Natural killer cell treated with Interleukin-12 subunit alpha and Interleukin-12 subunit beta and Interleukin-15 and Interleukin-18, amount 100 ng/mL, for 72 hours (primary cell): ENCODE measurements at regions not wholly inside any gene's neighbourhood (a gene's known extent, or its start where the extent isn't known, plus 50 kb on each side); places are given as distances from the start of the nearest gene placed in this dataset.
"Not testable (repeated sequence)": the region's sequence is repeated elsewhere in the genome, so short reads cannot be mapped to it uniquely, and the experiment has no call there.

ENCODE experiments used
- ATAC-seq, 2 donors: fragments of 150-1000 bp; cut with Tn5 transposase in 1 of 2; sonication (Bioruptor Pico), chemical (Tn5 transposase) in 1 of 2; 2 replicates each; pipeline ENCODE4 v1.10.0; 2021
- DNase-seq: peaks from one replicate; pipeline ENCODE4 v3.0.0; 2022; ENCODE audit warnings: low spot score
- H3K27ac Mint-ChIP-seq, 2 donors: 1 replicate in 1 of 2; 2 replicates in 1 of 2; pipeline ENCODE4 v1.8.0; 2022; ENCODE audit warnings: mixed read lengths in 2 of 2, mild to moderate bottlenecking in 1 of 2, moderate library complexity in 1 of 2
- H3K27me3 Mint-ChIP-seq, 2 donors: 1 replicate in 1 of 2; 2 replicates in 1 of 2; pipeline ENCODE4 v1.8.0; 2022; ENCODE audit warnings: mixed read lengths in 2 of 2
- H3K36me3 Mint-ChIP-seq: one replicate; pipeline ENCODE4 v1.8.0; 2022; ENCODE audit warnings: mixed read lengths
- H3K4me1 Mint-ChIP-seq, 2 donors: 1 replicate in 1 of 2; 2 replicates in 1 of 2; pipeline ENCODE4 v1.8.0; 2022; ENCODE audit warnings: low read depth in 2 of 2, mixed read lengths in 2 of 2, mild to moderate bottlenecking in 1 of 2
- H3K4me3 Mint-ChIP-seq: one replicate; pipeline ENCODE4 v1.8.0; 2022; ENCODE audit warnings: mixed read lengths
- H3K9me3 Mint-ChIP-seq: 2 replicates; pipeline ENCODE4 v1.8.0; 2022; ENCODE audit warnings: mixed read lengths

DNA sequence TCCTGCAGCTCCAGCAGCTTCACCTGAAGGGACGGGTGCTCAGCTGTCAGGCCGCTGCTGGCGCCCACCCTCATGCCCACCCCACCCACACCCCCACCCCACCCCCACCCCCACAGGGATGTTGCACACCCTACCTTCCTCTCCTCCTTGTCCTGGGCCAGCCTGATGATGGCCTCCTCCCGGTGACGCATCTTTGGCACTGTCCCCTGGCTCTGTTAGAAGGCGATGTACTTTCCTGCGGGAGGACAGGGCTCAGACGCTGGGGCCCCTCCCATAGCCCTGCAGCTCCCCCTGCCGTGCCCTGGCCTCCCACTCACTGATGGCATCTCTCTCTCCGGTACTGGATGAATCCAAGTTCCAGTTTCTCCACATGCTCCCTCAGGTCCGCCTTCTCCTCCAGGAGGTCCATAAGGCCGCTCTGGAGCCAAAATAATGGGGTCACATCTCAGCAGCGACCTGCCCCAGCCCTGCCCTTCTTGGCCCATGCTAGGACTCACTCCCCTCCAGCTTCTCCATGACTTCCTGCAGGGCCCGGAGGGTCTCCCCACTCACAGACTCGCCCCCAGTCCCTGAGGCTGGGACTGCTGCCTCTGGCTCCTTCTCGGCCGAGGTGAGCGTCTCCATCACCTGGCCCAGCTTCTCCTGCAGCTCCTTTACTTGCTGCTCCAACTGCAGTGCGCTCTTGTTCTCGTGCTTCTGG, 55.2 kb downstream of the GOLGA8B start:
- not testable (repeated sequence) for H3K9me3 Mint-ChIP-seq, H3K4me3 Mint-ChIP-seq

DNA sequence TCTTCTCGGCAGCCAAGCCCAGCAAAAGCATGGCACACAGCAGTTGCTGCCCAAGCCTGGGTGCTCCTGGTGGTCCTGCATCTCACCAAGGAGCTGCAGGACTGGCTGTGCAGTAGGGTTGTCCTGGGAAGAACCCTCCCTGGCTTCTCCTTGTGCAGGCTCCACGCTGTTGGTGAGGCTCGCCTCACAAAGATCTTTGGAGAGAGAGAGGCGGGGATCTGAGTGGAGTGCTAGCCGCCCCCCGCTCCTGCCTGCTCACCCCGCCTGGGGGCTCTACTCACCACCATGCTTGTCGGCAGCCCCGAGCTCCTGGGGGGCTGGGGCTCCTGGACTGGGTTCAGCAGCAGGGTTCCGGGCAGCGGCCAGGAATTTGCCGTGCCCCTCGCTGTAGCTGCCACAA, 55.8 kb downstream of the GOLGA8B start:
- DNase-seq, H3K9me3 Mint-ChIP-seq, H3K27me3 Mint-ChIP-seq, H3K4me1 Mint-ChIP-seq, ATAC-seq, H3K27ac Mint-ChIP-seq, H3K4me3 Mint-ChIP-seq, H3K36me3 Mint-ChIP-seq: not testable (repeated sequence)

More for the DNA sequence above, 55.2 kb downstream of the GOLGA8B start:
- not testable (repeated sequence) for H3K4me1 Mint-ChIP-seq, H3K36me3 Mint-ChIP-seq, H3K27ac Mint-ChIP-seq, H3K27me3 Mint-ChIP-seq, DNase-seq, ATAC-seq

DNA sequence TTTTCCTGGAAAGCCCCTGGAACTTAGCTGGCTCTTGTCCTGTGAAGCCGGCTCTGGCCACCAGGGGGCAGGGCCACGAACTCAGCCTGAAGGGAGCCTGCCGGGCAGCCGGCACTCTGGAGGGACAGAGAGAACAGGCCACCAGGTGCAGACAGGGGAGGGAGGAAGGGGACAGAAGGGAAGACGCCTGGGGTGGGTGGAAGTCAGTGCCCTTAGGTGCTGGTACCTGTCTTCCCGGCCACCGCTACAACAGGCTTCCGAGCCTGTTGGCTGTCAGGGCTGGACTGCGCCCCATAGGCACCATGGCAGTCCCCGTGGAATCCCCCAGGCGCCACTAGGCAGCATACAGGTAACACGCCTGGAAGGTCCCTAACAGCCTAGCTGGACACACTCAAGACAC, 59.6 kb downstream of the GOLGA8B start:
- H3K36me3 Mint-ChIP-seq, H3K4me3 Mint-ChIP-seq, H3K9me3 Mint-ChIP-seq, ATAC-seq, H3K27me3 Mint-ChIP-seq, H3K4me1 Mint-ChIP-seq, DNase-seq, H3K27ac Mint-ChIP-seq: not testable (repeated sequence)

DNA sequence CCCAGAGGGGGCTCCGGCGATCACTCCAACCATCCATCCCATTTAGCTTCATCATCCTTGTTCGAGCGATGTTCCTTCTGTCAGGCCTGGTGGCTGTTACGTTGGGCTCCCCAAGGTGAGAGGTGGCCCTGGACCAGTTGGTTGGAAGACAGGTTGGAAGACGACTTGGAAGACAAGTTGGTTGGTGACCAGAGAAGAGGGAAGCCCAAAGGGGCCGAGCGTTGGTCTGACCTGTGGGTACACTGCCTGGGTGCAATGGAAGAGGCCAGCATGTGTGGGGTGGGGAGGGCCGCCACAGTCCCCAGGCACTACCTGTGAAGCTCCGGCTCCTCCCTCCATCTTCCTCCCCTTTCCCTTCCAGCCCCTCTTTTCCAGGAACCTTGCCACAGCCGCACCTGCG, 60.9 kb downstream of the GOLGA8B start:
- not testable (repeated sequence) for DNase-seq, H3K27ac Mint-ChIP-seq, H3K27me3 Mint-ChIP-seq, H3K4me1 Mint-ChIP-seq, H3K4me3 Mint-ChIP-seq, H3K36me3 Mint-ChIP-seq, H3K9me3 Mint-ChIP-seq, ATAC-seq

- H3K9me3 Mint-ChIP-seq, ATAC-seq, H3K27me3 Mint-ChIP-seq, H3K4me1 Mint-ChIP-seq, H3K27ac Mint-ChIP-seq, H3K4me3 Mint-ChIP-seq, H3K36me3 Mint-ChIP-seq: not testable (repeated sequence)
- peak; percentile 44 for DNase-seq
Observed at GRCh38 chr15:34521802-34522485, 61.5 kb downstream of the GOLGA8B start.

DNA sequence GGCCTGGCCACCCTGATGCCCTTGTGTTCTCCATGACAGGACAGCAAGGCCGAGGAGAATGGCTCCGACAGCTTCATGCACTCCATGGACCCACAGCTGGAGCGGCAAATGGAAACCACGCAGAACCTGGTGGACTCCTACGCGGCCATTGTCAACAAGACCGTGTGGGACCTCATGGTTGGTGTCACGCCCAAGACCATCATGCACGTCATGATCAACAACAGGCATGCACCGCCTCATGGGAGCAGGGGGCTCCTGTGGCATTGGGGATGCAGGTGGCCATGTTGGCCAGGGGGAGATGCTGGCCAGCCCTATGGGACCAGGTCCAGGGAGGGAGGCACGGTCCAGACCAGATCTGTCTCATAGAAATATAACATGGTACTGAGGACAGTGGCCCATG, 62.9 kb downstream of the GOLGA8B start:
- Mint-ChIP-seq H3K27ac (no peak overlapping the region), H3K27me3 (peaks cover 0 to 5% of the 10 kb centered on the region in 2 donors), H3K36me3 (no peaks in the 10 kb centered on the region), H3K4me1 (peaks cover 0 to under 1% of the 10 kb centered on the region in 2 donors), H3K9me3 (no peaks in the 10 kb centered on the region), H3K4me3 (no peak overlapping the region)
- DNase-seq = peak; percentile 44
- ATAC-seq = no peak

DNA sequence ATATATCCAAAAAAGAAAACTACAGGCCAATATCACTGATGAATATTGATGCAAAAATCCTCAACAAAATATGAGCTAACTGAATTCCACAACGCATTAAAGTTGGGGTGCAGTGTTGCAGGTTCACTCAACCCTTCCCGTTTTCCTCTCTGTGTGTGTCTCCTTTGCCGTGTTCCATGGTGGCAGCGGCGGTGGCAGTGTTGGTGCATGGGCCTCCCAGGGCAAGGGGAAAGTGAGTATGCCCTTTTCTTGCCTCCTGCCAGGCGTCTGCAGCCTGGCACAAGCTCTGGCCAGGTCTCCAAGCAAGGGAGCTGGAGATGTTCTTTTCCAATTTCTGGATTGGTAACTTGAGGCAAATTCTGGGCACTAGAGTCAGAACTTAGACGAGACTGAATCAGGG, 63.4 kb downstream of the GOLGA8B start:
- H3K4me1 Mint-ChIP-seq, ATAC-seq, H3K9me3 Mint-ChIP-seq, DNase-seq, H3K4me3 Mint-ChIP-seq, H3K27me3 Mint-ChIP-seq, H3K27ac Mint-ChIP-seq, H3K36me3 Mint-ChIP-seq: not testable (repeated sequence)

- peaks cover 14 to 16% of the 10 kb centered on the region in 2 donors for H3K4me1 Mint-ChIP-seq
- peak; percentile 65 for DNase-seq
- ATAC-seq = peak; percentile 74 to 83
- H3K4me3 Mint-ChIP-seq = peak overlapping the region; percentile 86
- H3K27ac Mint-ChIP-seq = no peak overlapping the region
- H3K9me3 Mint-ChIP-seq = no peaks in the 10 kb centered on the region
- no peaks in the 10 kb centered on the region for H3K36me3 Mint-ChIP-seq
- peaks cover 15 to 22% of the 10 kb centered on the region in 2 donors for H3K27me3 Mint-ChIP-seq
Observed at GRCh38 chr15:34514251-34514670, 69.2 kb downstream of the GOLGA8B start.

- no peak for ATAC-seq
- peak overlapping the region; percentile 86 for H3K4me3 Mint-ChIP-seq
Observed at GRCh38 chr15:34512628-34513027, 70.8 kb downstream of the GOLGA8B start.

GRCh38 chr15:34501131-34501530, 63.5 kb upstream of the GOLGA8A start:
- no peaks in the 10 kb centered on the region for H3K36me3 Mint-ChIP-seq
- ATAC-seq (no peak), DNase-seq (no peak)
- H3K4me3 Mint-ChIP-seq = no peak overlapping the region
- H3K27ac Mint-ChIP-seq = no peak overlapping the region
- H3K9me3 Mint-ChIP-seq = no peaks in the 10 kb centered on the region
- no peaks in the 10 kb centered on the region for H3K4me1 Mint-ChIP-seq
- H3K27me3 Mint-ChIP-seq = peaks cover 32 to 41% of the 10 kb centered on the region in 2 donors

More at GRCh38 chr15:34512628-34513027, 70.8 kb downstream of the GOLGA8B start:
- no peak overlapping the region for H3K27ac Mint-ChIP-seq
- peaks cover 15 to 24% of the 10 kb centered on the region in 2 donors for H3K27me3 Mint-ChIP-seq
- H3K4me1 Mint-ChIP-seq = peaks cover 14 to 16% of the 10 kb centered on the region in 2 donors
- DNase-seq = no peak
- no peaks in the 10 kb centered on the region for H3K9me3 Mint-ChIP-seq
- no peaks in the 10 kb centered on the region for H3K36me3 Mint-ChIP-seq

DNA sequence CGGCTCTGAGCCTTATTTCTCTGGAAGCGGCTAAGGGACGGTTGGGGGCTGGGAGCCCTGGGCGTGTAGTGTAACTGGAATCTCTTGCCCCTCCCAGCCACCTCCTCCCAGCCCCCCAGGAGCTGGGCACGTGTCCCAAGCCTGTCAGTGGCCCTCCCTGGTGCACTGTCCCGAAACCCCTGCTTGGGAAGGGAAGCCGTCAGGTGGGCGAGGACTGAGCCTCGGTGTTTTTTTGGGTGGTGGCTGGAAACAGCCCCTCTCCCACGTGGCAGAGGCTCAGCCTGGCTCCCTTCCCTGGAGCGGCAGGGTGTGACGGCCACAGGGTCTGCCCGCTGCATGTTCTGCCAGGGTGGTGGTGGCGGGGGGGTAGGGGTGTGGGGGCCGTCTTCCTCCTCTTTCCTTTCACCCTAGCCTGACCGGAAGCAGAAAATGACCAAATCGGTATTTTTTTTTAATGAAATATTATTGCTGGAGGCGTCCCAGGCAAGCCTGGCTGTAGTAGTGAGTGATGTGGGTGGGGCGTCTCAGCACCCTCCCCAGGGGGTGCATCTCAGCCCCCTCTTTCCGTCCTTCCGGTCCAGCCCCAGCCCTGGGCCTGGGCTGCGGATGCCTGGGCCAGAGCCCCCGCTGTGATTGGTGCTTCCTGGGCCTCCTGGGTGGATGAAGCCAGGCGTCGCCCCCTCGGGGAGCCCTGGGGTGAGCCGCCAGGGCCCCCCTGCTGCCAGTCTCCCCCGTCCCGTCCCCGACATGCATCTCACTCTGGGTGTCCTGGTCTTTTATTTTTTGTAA, 58.8 kb upstream of the GOLGA8A start:
- Mint-ChIP-seq H3K27ac (no peak overlapping the region), H3K36me3 (peaks cover 4% of the 10 kb centered on the region), H3K9me3 (peaks cover 3% of the 10 kb centered on the region), H3K27me3 (peaks cover 33 to 50% of the 10 kb centered on the region in 2 donors), H3K4me3 (no peak overlapping the region), H3K4me1 (no peaks in the 10 kb centered on the region)
- ATAC-seq (no peak), DNase-seq (no peak)

- not testable (repeated sequence) for H3K9me3 Mint-ChIP-seq, H3K4me3 Mint-ChIP-seq, H3K27ac Mint-ChIP-seq, ATAC-seq, DNase-seq, H3K4me1 Mint-ChIP-seq
- Mint-ChIP-seq H3K36me3 (peaks cover 11% of the 10 kb centered on the region), H3K27me3 (peaks cover 38 to 57% of the 10 kb centered on the region in 2 donors)
Observed at GRCh38 chr15:34495707-34496106, 58.1 kb upstream of the GOLGA8A start.

GRCh38 chr15:34494084-34494399, 56.4 kb upstream of the GOLGA8A start:
- no peak overlapping the region for H3K27ac Mint-ChIP-seq
- peaks cover 34 to 55% of the 10 kb centered on the region in 2 donors for H3K27me3 Mint-ChIP-seq
- peaks cover 0 to 3% of the 10 kb centered on the region in 2 donors for H3K4me1 Mint-ChIP-seq
- ATAC-seq (no peak), DNase-seq (no peak)
- no peak overlapping the region for H3K4me3 Mint-ChIP-seq
- H3K36me3 Mint-ChIP-seq = peaks cover 13% of the 10 kb centered on the region
- peaks cover 6% of the 10 kb centered on the region for H3K9me3 Mint-ChIP-seq

- Mint-ChIP-seq H3K27me3 (peaks cover 40 to 62% of the 10 kb centered on the region in 2 donors), H3K27ac (no peak overlapping the region), H3K4me1 (peaks cover 0 to 3% of the 10 kb centered on the region in 2 donors), H3K4me3 (no peak overlapping the region), H3K9me3 (peaks cover 6% of the 10 kb centered on the region), H3K36me3 (peaks cover 13% of the 10 kb centered on the region)
- ATAC-seq (no peak), DNase-seq (no peak)
Observed at GRCh38 chr15:34493001-34493400, 55.4 kb upstream of the GOLGA8A start.
